ENCODE measurements at regions not wholly inside any gene's neighbourhood (a gene's known extent, or its start where the extent isn't known, plus 50 kb on each side); places are given as distances from the start of the nearest gene placed in this dataset.
"Not testable (repeated sequence)": the region's sequence is repeated elsewhere in the genome, so short reads cannot be mapped to it uniquely, and the experiment has no call there.

GRCh38 chr1:30229557-30229956, 493.8 kb downstream of the MATN1 start:
- no peak for DNase-seq

DNA sequence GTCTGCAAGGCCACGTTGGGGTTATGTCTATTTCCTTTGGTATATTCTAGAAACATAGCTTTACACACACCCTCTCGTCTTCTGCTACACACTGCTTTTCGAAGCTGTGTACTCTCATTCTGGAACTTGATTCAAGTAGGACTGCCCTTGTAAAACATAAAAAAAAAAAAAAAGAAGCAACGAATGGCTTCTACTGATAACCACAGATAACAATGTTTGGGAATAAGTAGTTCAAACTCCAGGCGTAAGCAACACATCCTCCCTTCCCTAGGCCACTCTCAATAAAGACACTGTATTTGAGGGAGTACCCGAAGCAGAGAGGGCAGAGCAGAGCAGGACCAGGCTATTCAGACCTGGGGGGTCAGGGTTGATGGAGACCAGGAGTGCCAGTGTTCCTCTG, 496.7 kb downstream of the MATN1 start:
- DNase-seq: no peak

GRCh38 chr1:30225357-30225756, 498.0 kb downstream of the MATN1 start:
- DNase-seq: no peak

DNA sequence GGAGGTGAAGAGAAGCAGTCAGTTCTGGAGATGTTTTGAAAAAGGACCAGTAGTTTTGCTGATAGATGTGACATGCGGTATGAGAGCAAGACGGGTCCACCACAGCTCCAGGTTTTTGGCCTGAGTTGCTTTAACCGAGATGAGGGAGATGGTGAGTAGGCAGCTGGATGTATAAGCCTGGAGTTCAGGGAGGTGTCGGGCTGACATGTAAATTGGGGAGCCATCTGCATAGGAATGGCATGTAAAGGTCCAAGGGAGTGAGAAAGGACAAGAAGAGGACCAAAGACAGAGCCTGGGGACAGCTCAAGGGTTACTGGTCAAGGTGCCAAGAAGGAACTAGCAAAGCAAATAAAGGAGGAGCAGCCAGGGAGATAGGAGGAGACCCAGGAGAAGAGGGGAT, 503.7 kb downstream of the MATN1 start:
- no peak for DNase-seq

DNA sequence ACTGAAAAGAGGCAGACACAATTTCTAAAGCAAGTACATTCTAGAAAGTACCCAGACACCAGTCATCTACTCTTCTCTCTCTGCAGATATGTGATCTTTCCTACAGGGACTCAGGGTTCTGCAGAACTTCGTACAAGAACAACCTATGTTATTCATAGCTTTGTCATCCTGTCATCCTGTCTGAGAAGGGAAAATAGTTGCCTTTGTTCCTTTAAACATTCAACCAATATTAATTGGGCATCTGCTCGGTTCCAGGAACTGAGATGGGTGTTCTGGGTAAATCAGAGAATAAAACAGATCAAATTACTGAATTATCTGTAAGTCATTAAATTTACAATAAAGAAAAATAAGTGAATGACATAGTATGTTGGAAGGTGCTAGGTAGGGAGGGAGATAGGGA, 504.9 kb downstream of the MATN1 start:
- no peak for DNase-seq

- no peak for DNase-seq
These were observed 506.8 kb downstream of the MATN1 start for GRCh38 chr1:30216602-30217001.

- no peak for DNase-seq
These were observed 509.4 kb downstream of the MATN1 start for GRCh38 chr1:30213936-30214335.

DNA sequence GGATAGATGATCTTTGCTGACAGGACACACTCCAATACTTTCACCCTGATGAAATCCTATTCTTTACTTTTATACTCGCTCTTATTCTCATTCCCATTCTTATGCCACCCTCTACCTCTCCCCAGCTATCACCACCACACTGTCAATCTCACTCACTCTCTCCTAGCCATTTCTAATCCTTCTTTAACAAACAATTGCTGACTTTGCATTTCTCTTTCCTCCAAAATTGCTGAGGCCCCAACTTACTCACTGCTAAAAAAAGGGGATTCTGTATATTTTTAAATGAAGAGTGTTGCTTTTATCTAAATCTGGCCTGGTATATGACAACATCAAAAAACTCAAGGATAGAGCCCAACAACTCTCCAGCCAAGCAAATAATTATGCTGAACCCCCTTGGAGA, 515.4 kb downstream of the MATN1 start:
- DNase-seq: not testable (repeated sequence)

DNA sequence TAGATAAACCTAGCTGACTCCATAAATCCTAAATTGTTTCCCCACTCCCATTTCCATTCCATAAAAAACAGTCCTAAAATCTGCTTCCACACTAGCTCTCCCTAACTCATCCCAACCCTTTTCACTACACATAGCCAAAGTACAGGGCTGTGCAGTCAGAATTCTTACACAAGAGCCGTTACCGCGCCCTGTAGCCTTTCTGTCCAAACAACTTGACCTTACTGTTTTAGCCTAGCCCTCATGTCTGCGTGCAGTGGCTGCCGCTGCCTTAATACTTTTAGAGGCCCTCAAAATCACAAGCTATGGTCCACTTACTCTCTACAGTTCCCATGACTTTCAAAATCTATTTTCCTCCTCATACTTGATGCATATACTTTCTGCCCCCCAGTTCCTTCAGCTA, 516.8 kb downstream of the MATN1 start:
- not testable (repeated sequence) for DNase-seq

DNA sequence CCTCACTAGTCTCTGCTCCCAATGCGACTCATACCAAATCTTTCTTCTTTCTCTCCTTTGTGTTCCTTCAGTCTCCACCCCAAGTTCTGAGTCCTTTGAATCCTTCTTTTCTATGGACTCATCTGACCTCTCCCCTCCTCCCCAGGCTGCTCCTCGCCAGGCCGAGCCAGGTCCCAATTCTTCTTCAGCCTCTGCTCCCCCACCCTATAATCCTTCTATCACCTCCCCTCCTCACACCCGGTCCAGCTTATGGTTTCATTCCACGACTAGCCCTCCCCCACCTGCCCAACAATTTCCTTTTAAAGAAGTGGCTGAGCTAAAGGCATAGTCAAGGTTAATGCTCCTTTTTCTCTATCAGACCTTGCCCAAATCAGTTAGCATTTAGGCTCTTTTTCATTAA, 518.5 kb downstream of the MATN1 start:
- not testable (repeated sequence) for DNase-seq

DNA sequence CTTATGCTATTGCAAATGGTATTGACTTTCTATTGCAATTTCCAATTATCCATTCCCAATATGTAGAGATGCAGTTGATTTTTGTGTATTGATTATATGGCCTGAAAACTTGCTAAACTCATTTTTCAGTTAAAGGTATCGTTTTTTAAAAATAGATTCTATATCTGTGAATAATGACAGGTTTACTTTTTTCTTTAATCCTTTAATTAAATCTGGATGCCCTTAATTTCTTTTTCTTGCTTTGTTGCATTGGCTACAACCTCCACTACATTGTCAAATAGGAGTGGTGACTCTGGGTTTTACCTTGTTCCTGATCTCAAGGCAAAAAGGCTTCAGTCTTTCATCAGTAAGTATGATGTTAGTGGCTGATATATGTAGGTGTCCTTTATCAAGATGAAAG, 522.4 kb downstream of the MATN1 start:
- no peak for DNase-seq

- DNase-seq: no peak
These were observed 523.2 kb downstream of the MATN1 start for GRCh38 chr1:30200161-30200560.

GRCh38 chr1:30199563-30199962, 523.8 kb downstream of the MATN1 start:
- no peak for DNase-seq

- DNase-seq: no peak
These were observed 524.5 kb downstream of the MATN1 start for GRCh38 chr1:30198795-30199403.

GRCh38 chr1:30198451-30198760, 525.0 kb downstream of the MATN1 start:
- no peak for DNase-seq

- DNase-seq: no peak
These were observed 525.5 kb downstream of the MATN1 start for GRCh38 chr1:30197639-30198450.

DNA sequence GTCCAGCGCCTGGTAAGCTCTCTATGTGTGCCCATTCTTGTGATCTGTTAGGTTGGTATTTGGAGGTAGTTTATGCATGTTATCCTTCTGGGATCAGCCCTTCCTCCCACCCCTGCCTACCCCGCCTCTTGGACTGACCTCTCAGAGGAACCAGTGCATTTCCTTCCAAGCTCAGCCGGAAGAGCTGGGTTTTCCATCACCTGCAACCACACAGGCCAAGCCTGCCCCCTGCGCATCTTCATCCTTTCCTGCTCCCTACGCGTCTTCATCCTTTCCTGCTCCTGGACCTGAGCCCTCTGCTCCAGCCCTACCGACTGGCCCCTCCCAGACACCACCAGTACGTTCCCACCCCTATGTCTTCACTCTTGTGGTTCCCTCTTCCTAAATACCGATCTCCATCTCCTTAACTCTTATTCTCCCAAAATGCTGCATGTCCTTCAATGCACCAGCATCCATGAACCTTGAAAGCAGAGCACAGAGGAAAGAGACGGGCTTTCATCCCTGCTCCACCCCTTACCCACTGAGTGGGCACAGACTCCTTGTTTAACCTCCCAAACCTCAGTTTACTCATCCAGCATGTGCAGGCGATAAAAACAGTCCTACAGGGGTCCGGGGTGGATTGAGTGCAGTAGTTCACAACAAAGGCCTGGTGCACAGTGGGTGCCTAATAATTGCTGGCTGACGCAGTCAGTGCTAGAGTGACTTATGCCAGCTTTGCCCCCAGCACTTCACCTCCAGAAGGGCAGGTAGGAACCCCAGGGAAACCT, 526.3 kb downstream of the MATN1 start:
- DNase-seq: no peak

DNA sequence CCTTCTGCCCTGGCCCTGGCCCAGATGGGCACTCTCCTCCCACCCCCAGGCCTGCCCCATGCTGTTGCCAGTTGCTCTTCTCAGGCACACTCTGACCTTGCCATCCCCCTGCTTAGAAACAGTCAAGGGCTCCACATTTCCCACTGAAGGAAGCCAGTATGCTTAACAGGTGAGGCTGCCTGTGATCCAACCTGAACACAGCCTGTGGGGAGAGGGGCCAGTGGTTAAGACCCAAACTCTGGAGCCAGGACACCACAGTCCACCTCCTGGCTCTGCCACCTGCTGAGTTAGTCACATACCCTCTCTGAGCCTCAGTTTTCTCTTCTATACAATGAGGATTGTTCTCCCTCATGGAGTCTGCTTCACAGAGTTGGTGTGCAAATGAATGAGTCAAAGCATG, 526.9 kb downstream of the MATN1 start:
- no peak for DNase-seq

DNA sequence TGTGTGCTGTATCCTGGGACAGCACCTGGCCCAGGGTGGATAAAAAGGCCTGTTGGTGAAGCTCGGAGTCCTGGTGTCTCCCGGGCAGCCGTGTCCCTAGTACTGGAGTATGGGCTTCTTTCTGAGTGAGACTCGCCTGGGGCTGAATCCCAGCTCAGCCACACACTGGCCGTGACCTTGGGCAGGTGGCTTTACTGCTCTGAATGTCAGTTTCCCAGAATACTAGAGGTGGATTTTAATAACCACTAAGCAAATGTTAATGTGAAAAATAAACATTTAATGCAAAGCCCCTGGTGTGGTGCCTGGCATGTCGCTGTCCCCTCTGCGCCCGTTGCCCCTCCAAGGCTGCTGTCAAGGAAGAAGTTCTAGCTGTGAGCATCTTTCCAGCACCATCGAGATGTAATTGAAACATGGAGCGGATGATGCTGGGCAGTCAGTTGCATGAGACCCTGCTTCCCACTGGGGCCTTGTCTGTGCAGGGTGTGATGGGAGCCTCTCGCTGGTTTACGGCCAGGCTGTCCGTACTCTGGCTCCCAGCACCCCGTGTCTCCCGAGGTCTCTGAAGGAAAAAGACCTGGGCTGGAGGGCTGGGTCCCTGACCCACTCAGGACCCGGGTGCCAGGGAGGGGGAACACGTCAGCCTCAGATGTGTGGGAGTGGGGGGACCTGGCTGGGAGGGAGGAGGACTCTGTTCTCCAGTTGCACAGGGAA, 527.8 kb downstream of the MATN1 start:
- DNase-seq: no peak

DNA sequence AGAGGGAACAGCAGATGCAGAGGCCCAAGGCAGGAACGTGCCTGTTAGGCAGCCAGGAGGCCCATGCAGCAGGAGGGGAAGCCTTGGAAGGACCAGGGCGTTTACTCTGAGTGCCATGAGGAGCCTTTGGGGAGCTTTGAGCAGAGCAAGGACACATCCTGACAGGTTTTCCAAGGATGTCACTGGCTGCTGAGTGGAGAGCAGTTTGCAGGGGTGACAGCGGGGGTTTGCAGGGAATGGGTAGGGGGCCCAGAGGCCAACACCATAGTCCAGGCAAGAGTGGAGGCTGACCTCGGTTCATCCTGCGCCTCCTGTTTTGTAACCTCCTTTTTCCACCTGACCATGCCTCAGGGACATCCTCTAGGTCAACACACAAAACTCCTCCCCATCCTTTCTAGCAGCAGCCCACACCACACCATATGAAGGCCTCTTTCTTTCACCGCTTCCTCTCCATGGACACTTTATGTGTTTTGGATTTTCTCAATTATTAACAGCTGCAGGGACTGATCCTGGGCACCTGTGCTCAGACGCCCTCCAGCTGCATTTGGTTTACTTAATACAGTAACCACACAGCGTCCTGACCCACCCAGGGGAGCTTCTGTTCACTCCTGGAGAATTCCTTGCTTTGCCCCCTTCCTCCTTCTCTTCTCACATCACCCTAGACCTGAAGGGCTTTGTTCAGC, 528.5 kb downstream of the MATN1 start:
- no peak for DNase-seq

DNA sequence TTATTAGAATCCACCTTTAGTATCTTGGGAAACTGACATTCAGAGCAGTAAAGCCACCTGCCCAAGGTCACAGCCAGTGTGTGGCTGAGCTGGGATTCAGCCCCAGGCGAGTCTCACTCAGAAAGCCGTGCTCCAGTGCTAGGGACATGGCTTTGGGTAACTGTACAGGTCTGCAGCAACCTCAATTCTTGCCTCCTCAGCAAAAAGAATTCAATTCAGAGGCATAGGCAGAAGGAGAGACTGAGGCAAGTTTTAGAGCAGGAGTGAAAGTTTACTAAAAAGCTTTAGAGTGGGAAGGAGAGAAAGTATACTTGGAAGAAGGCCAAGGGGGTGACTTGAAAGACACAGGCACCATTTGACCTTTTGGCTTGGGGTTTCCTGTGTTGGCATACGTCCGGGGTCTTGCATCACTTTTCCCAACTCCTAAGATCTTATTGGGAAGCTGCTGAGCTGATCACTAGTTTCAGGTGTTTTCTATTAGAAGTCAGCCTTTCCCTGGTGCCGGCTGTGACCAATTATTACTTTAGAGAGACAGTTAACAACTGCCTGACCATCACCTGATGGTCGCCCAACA, 529.3 kb downstream of the MATN1 start:
- DNase-seq: no peak

GRCh38 chr1:30192969-30193630, 530.3 kb downstream of the MATN1 start:
- no peak for DNase-seq
